GM12878 (cell line): ENCODE measurements at regions not wholly inside any gene's neighbourhood (a gene's known extent, or its start where the extent isn't known, plus 50 kb on each side); places are given as distances from the start of the nearest gene placed in this dataset.

ENCODE experiments used
- ATAC-seq: fragments of 200-7000 bp; cut with Tn5 transposase; 3 replicates; pipeline ENCODE4 v1.9.1; 2020; ENCODE audit warnings: mild to moderate bottlenecking, moderate library complexity
- BruUV-seq: library from RNA; stranded (reverse); fragments of 400-500 nt; replicated peaks from 2 replicates; lab custom pipeline; 2021; lab: Mats Ljungman, UMichigan
- CTCF ChIA-PET: fragments of 300-600 bp; sonication (Branson Sonifier 250); formaldehyde crosslinking; extraction: SDS; loops from one replicate; lab custom pipeline; 2021; ENCODE audit warnings: inconsistent platforms; lab: Yijun Ruan, JAX
- POLR2A ChIA-PET: fragments of 350-600 bp; formaldehyde crosslinking; extraction: SDS; loops from one replicate; lab custom pipeline; 2021; ENCODE audit warnings: inconsistent platforms; lab: Charles Lee
- RAD21 ChIA-PET: fragments of 300-600 bp; sonication (Branson Sonifier 250); formaldehyde crosslinking; loops from one replicate; lab custom pipeline; 2023; ENCODE audit warnings: antibody characterized with exemption; ENCODE audit not compliant: unreplicated experiment; lab: Charles Lee
- SMC1A ChIA-PET: fragments of 300-600 bp; sonication (Branson Sonifier 250); formaldehyde crosslinking; loops from one replicate; lab custom pipeline; 2023; ENCODE audit not compliant: unreplicated experiment, uncharacterized antibody; lab: Charles Lee
- DNase-seq: peaks from one replicate; pipeline ENCODE4 v3.0.0-alpha.2; 2011; ENCODE audit warnings: low read depth, low spot score
- FAIRE-seq: peaks from 3 replicates; lab custom pipeline; 2011; peaks lifted over from hg19 to GRCh38; lab: Jason Lieb, UNC
- H2AFZ ChIP-seq: 2 replicates; pipeline ENCODE4 v1.6.0; 2011; ENCODE audit warnings: low read depth, low read length, control low read depth; ENCODE audit not compliant: control insufficient read depth
- H3K27ac ChIP-seq: 2 replicates; pipeline ENCODE4 v1.5.1; 2011; ENCODE audit warnings: control low read depth; ENCODE audit not compliant: control insufficient read depth, insufficient read depth
- H3K27me3 ChIP-seq, 2 experiments: replicated peaks in 1 of 2; 2 replicates each; pipeline versions ENCODE4 v1.6.0 to v1.6.1; 2011; ENCODE audit warnings: low read length in 1 of 2; ENCODE audit not compliant: control insufficient read depth in 2 of 2, insufficient read depth in 2 of 2
- H3K36me3 ChIP-seq, 2 experiments: 2 replicates each; pipeline ENCODE4 v1.5.1; 2011; ENCODE audit warnings: low read length in 1 of 2; ENCODE audit not compliant: control insufficient read depth in 2 of 2, insufficient read depth in 2 of 2
- H3K4me1 ChIP-seq: 2 replicates; pipeline ENCODE4 v1.6.1; 2011; ENCODE audit warnings: mild to moderate bottlenecking, low read length, moderate library complexity, mixed read lengths; ENCODE audit not compliant: control insufficient read depth, insufficient read depth
- H3K4me2 ChIP-seq: 2 replicates; pipeline ENCODE4 v1.6.0; 2011; ENCODE audit warnings: control low read depth; ENCODE audit not compliant: control insufficient read depth, insufficient read depth
- H3K4me3 ChIP-seq: fragments of 200-600 bp; sonication (generic); 2 replicates; pipeline ENCODE4 v1.5.1; 2016
- H3K79me2 ChIP-seq: 2 replicates; pipeline ENCODE4 v1.6.0; 2011; ENCODE audit warnings: low read length; ENCODE audit not compliant: control insufficient read depth, insufficient read depth
- H3K9ac ChIP-seq: 2 replicates; pipeline ENCODE4 v1.8.0; 2011; ENCODE audit warnings: low read length, control low read depth, mixed read lengths; ENCODE audit not compliant: control insufficient read depth, insufficient read depth
- H3K9me3 ChIP-seq: replicated peaks from 3 replicates; pipeline ENCODE4 v1.5.1; 2011; ENCODE audit warnings: mild to moderate bottlenecking, low read length; ENCODE audit not compliant: control insufficient read depth, insufficient read depth
- H4K20me1 ChIP-seq: 2 replicates; pipeline ENCODE4 v1.6.0; 2011; ENCODE audit not compliant: control insufficient read depth, insufficient read depth
- BMI1 ChIP-seq: fragments of 450-650 bp; IDR thresholded peaks from 2 replicates; pipeline ENCODE4 v1.6.1; 2016; ENCODE audit warnings: mild to moderate bottlenecking, moderate library complexity, borderline replicate concordance
- FOXM1 ChIP-seq: IDR thresholded peaks from 2 replicates; pipeline ENCODE4 v1.6.1; 2012; ENCODE audit warnings: low read depth, mild to moderate bottlenecking, inconsistent platforms, low read length, moderate library complexity
- GABPA ChIP-seq: IDR thresholded peaks from 2 replicates; pipeline ENCODE4 v1.6.1; 2014; ENCODE audit warnings: antibody characterized with exemption, low read depth, mild to moderate bottlenecking, inconsistent platforms
- HCFC1 ChIP-seq: fragments of 150-350 bp; IDR thresholded peaks from 2 replicates; pipeline ENCODE4 v1.6.1; 2014; ENCODE audit warnings: low read length
- HDAC6 ChIP-seq: fragments of 200-600 bp; sonication (generic); IDR thresholded peaks from one replicate; pipeline ENCODE4 v1.8.0; 2017; ENCODE audit warnings: antibody characterized with exemption; ENCODE audit not compliant: unreplicated experiment
- JUND ChIP-seq: IDR thresholded peaks from 2 replicates; pipeline ENCODE4 v1.6.1; 2012; ENCODE audit warnings: low read depth, mild to moderate bottlenecking, low read length, improper control_type of control experiment, moderate library complexity
- RELA ChIP-seq: fragments of 450-650 bp; IDR thresholded peaks from 2 replicates; pipeline ENCODE4 v1.8.0; 2014; ENCODE audit warnings: borderline replicate concordance; ENCODE audit not compliant: partially characterized antibody
- SMAD5 ChIP-seq: IDR thresholded peaks from 2 replicates; pipeline ENCODE4 v1.6.1; 2016; ENCODE audit warnings: antibody characterized with exemption, low read depth
- SUZ12 ChIP-seq: fragments of 200-600 bp; sonication (generic); IDR thresholded peaks from one replicate; pipeline ENCODE4 v1.6.1; 2018; ENCODE audit warnings: antibody characterized with exemption, mild to moderate bottlenecking; ENCODE audit not compliant: unreplicated experiment
- ZBTB11 ChIP-seq: fragments of 450-650 bp; formaldehyde crosslinking; IDR thresholded peaks from 2 replicates; pipeline ENCODE4 v1.5.0; 2022; ENCODE audit warnings: mild to moderate bottlenecking, missing genetic modification characterization
- ZNF622 ChIP-seq: fragments of 450-650 bp; IDR thresholded peaks from 2 replicates; pipeline ENCODE4 v1.6.1; 2017; ENCODE audit warnings: mild to moderate bottlenecking, inconsistent platforms
- WGBS: methylation state at CpG from one replicate; pipeline ENCODE4 v1.1.6; 2016; ENCODE audit warnings: low lambda C conversion rate; ENCODE audit not compliant: insufficient replicate concordance, insufficient coverage; ENCODE audit errors: missing lambda C conversion rate; 5-methylcytosine and 5-hydroxymethylcytosine counted together
- in situ Hi-C: fragments of 300-500 bp; cut with MboI; formaldehyde crosslinking; loops from 9 replicates; pipeline ENCODE4 v1.14.3; 2018; ENCODE audit warnings: mixed read lengths
- intact Hi-C: fragments of 100-400 bp; cut with micrococcal nuclease; formaldehyde crosslinking; loops from one replicate; pipeline ENCODE4 v1.14.2; 2022; ENCODE audit not compliant: unreplicated experiment

GRCh38 chr13:107329991-107330390 lies 762.1 kb upstream of the ARGLU1 start:
- ChIA-PET POLR2A (no interaction called here), CTCF (interaction anchor here (1.0 kb wide), 1 partner anchor 8 kb away, joined by 3 read pairs; no protein-coding TSS in a partner anchor), RAD21 (no interaction called here), SMC1A (no interaction called here)
- in situ Hi-C loops (no loop called here), intact Hi-C loops (no loop called here)
- no TSS peak for BruUV-seq
- Histone ChIP-seq H3K9me3 (no peaks in the 10 kb centered on the region), H3K4me3 (no peak overlapping the region), H3K9ac (no peak overlapping the region), H3K27ac (no peak overlapping the region), H2AFZ (no peak overlapping the region), H3K4me2 (no peak overlapping the region), H3K4me1 (no peaks in the 10 kb centered on the region), H3K36me3 (no peaks in the 10 kb centered on the region), H3K27me3 (no peaks in the 10 kb centered on the region), H4K20me1 (no peaks in the 10 kb centered on the region), H3K79me2 (no peaks in the 10 kb centered on the region)
- DNase-seq, result no peak
- FAIRE-seq, result no peak
- no peak for ATAC-seq
- no peak for TF ChIP-seq FOXM1
- no peak for TF ChIP-seq JUND
- no peak for TF ChIP-seq ZNF622
- no peak for TF ChIP-seq SMAD5
- TF ChIP-seq ZBTB11 (CRISPR knock-in tag), result no peak
- no peak for TF ChIP-seq RELA
- no peak for TF ChIP-seq BMI1
- TF ChIP-seq HDAC6, result no peak
- TF ChIP-seq GABPA, result no peak
- no peak for TF ChIP-seq HCFC1
- TF ChIP-seq SUZ12, result no peak
- WGBS, result 29% methylated on average over 5 of the region's 5 CpGs
